H1 (cell line): ENCODE measurements at regions not wholly inside any gene's neighbourhood (a gene's known extent, or its start where the extent isn't known, plus 50 kb on each side); places are given as distances from the start of the nearest gene placed in this dataset.

Experiments used
- CTCF ChIA-PET: fragments of 300-600 bp; sonication (Branson Sonifier 250); formaldehyde crosslinking; loops from one replicate; lab custom pipeline; 2021; ENCODE audit not compliant: partially characterized antibody; lab: Charles Lee
- POLR2A ChIA-PET: fragments of 300-600 bp; sonication (Branson Sonifier 250); formaldehyde crosslinking; loops from one replicate; lab custom pipeline; 2021; ENCODE audit warnings: inconsistent platforms; ENCODE audit not compliant: partially characterized antibody; lab: Charles Lee
- DNase-seq, 2 experiments: peaks; one replicate each; pipeline versions ENCODE4 v3.0.0 to v3.0.0-alpha.2; 2010 to 2022; ENCODE audit warnings: low spot score in 2 of 2, low read depth in 1 of 2, mixed read lengths in 1 of 2
- FAIRE-seq: peaks from 2 replicates; lab custom pipeline; 2011; peaks lifted over from hg19 to GRCh38; lab: Jason Lieb, UNC
- H2AFZ ChIP-seq: 2 replicates; pipeline ENCODE4 v1.8.1; 2012; ENCODE audit warnings: low read length, inconsistent platforms
- H2AK5ac ChIP-seq: 2 replicates; pipeline ENCODE4 v1.6.1; 2013; ENCODE audit warnings: low read depth, low read length
- H2BK120ac ChIP-seq: replicated peaks from 2 replicates; pipeline ENCODE3; 2013; ENCODE audit warnings: low read depth, low read length, inconsistent platforms
- H2BK12ac ChIP-seq: 2 replicates; pipeline ENCODE4 v1.6.1; 2013; ENCODE audit warnings: low read depth, low read length
- H2BK15ac ChIP-seq: 2 replicates; pipeline ENCODE4 v1.6.1; 2013; ENCODE audit warnings: low read length
- H2BK20ac ChIP-seq: 2 replicates; pipeline ENCODE4 v1.6.1; 2013; ENCODE audit warnings: low read length
- H2BK5ac ChIP-seq: 2 replicates; pipeline ENCODE4 v1.6.1; 2013; ENCODE audit warnings: low read depth, low read length
- H3K14ac ChIP-seq: 2 replicates; pipeline ENCODE4 v1.6.1; 2013; ENCODE audit warnings: inconsistent platforms; ENCODE audit not compliant: insufficient read length
- H3K18ac ChIP-seq: 2 replicates; pipeline ENCODE4 v1.6.1; 2013; ENCODE audit warnings: low read length; ENCODE audit errors: extremely low read depth
- H3K23ac ChIP-seq: 2 replicates; pipeline ENCODE4 v1.6.1; 2013; ENCODE audit warnings: inconsistent platforms; ENCODE audit not compliant: insufficient read length
- H3K23me2 ChIP-seq: 2 replicates; pipeline ENCODE4 v1.6.1; 2013; ENCODE audit warnings: low read depth, low read length
- H3K27ac ChIP-seq: 2 replicates; pipeline ENCODE4 v1.6.1; 2011; ENCODE audit warnings: low read depth, low read length, inconsistent platforms
- H3K27me3 ChIP-seq, 4 experiments: replicated peaks in 1 of 4; 1 replicate in 1 of 4; 2 replicates in 3 of 4; pipeline versions ENCODE4 v1.6.1 to v1.8.1; 2011 to 2013; ENCODE audit warnings: low read length in 3 of 4, mild to moderate bottlenecking in 3 of 4, inconsistent platforms in 2 of 4, mixed read lengths in 2 of 4, moderate library complexity in 1 of 4; ENCODE audit not compliant: control insufficient read depth in 3 of 4, insufficient read depth in 3 of 4; ENCODE audit errors: extremely low read depth in 1 of 4
- H3K36me3 ChIP-seq, 4 experiments: 2 replicates each; pipeline versions ENCODE4 v1.6.1 to v1.8.1; 2011 to 2013; ENCODE audit warnings: mild to moderate bottlenecking in 4 of 4, low read length in 3 of 4, moderate library complexity in 2 of 4, control low read depth in 1 of 4, inconsistent platforms in 1 of 4; ENCODE audit not compliant: insufficient read depth in 4 of 4, control insufficient read depth in 2 of 4
- H3K4ac ChIP-seq: replicated peaks from 2 replicates; pipeline ENCODE3; 2013; ENCODE audit warnings: low read length, low read depth, mixed read lengths, inconsistent platforms; ENCODE audit not compliant: insufficient read length
- H3K4me1 ChIP-seq, 4 experiments: replicated peaks in 1 of 4; 1 replicate in 1 of 4; 2 replicates in 3 of 4; pipeline versions ENCODE4 v1.6.1 to v1.8.1; 2011 to 2013; ENCODE audit warnings: low read length in 3 of 4, inconsistent platforms in 2 of 4, mixed read lengths in 1 of 4; ENCODE audit not compliant: insufficient read depth in 4 of 4, control insufficient read depth in 3 of 4
- H3K4me2 ChIP-seq, 2 experiments: 2 replicates each; pipeline versions ENCODE4 v1.6.1 to v1.8.1; 2011 to 2013; ENCODE audit warnings: low read depth in 2 of 2, low read length in 2 of 2, control low read depth in 1 of 2, inconsistent platforms in 1 of 2, mild to moderate bottlenecking in 1 of 2; ENCODE audit not compliant: insufficient read depth in 1 of 2
- H3K4me3 ChIP-seq, 4 experiments: fragments of 200-600, 300-600 bp in 1 of 4; sonication (generic), shearing (Covaris generic), sonication (Bioruptor Twin) in 1 of 4; 2 replicates each; pipeline versions ENCODE4 v1.5.1 to v1.8.1; 2011 to 2016; ENCODE audit warnings: low read length in 4 of 4, low read depth in 3 of 4, control low read depth in 2 of 4, inconsistent platforms in 2 of 4, mild to moderate bottlenecking in 2 of 4, mixed read lengths in 1 of 4, moderate library complexity in 1 of 4; ENCODE audit not compliant: insufficient read depth in 2 of 4; ENCODE audit errors: extremely low read depth in 1 of 4
- H3K56ac ChIP-seq: replicated peaks from 2 replicates; pipeline ENCODE3; 2013; ENCODE audit warnings: low read depth, mild to moderate bottlenecking, mixed read lengths, low read length, inconsistent platforms; ENCODE audit not compliant: insufficient read length
- H3K79me1 ChIP-seq: 2 replicates; pipeline ENCODE4 v1.6.1; 2013; ENCODE audit warnings: low read depth, low read length, control low read depth
- H3K79me2 ChIP-seq, 2 experiments: 2 replicates each; pipeline versions ENCODE4 v1.6.1 to v1.8.1; 2012 to 2013; ENCODE audit warnings: low read length in 2 of 2, mild to moderate bottlenecking in 2 of 2, inconsistent platforms in 1 of 2; ENCODE audit not compliant: insufficient read depth in 2 of 2, control insufficient read depth in 1 of 2
- H3K9ac ChIP-seq, 4 experiments: replicated peaks in 1 of 4; 1 replicate in 1 of 4; 2 replicates in 3 of 4; pipeline versions ENCODE4 v1.6.1 to v1.8.1; 2011 to 2013; ENCODE audit warnings: low read depth in 3 of 4, low read length in 3 of 4, control low read depth in 2 of 4, mild to moderate bottlenecking in 2 of 4, moderate library complexity in 2 of 4, inconsistent platforms in 1 of 4; ENCODE audit errors: extremely low read depth in 1 of 4
- H3K9me3 ChIP-seq, 2 experiments: 2 replicates each; pipeline versions ENCODE4 v1.6.1 to v1.8.1; 2012 to 2013; ENCODE audit warnings: mild to moderate bottlenecking in 2 of 2, moderate library complexity in 2 of 2, control low read depth in 1 of 2, inconsistent platforms in 1 of 2, low read depth in 1 of 2, low read length in 1 of 2, mixed read lengths in 1 of 2; ENCODE audit not compliant: insufficient read depth in 2 of 2
- H4K20me1 ChIP-seq, 2 experiments: replicated peaks in 1 of 2; 2 replicates each; pipeline versions ENCODE3 to v1.8.1; 2011 to 2013; ENCODE audit warnings: inconsistent platforms in 2 of 2, low read length in 2 of 2, mild to moderate bottlenecking in 1 of 2; ENCODE audit not compliant: insufficient read depth in 2 of 2, control insufficient read depth in 1 of 2
- H4K5ac ChIP-seq: 2 replicates; pipeline ENCODE4 v1.6.1; 2013; ENCODE audit warnings: low read length, low read depth, mixed read lengths, inconsistent platforms; ENCODE audit not compliant: insufficient read length
- H4K8ac ChIP-seq: 2 replicates; pipeline ENCODE4 v1.8.0; 2013; ENCODE audit warnings: mild to moderate bottlenecking, moderate library complexity, low read length, inconsistent platforms; ENCODE audit not compliant: insufficient read depth; ENCODE audit errors: extremely low read depth
- H4K91ac ChIP-seq: replicated peaks from 2 replicates; pipeline ENCODE3; 2013; ENCODE audit warnings: low read length, mixed read lengths, inconsistent platforms; ENCODE audit not compliant: insufficient read length
- ASH2L ChIP-seq: fragments of 200-600, 300-600 bp; sonication (generic); IDR thresholded peaks from one replicate; pipeline ENCODE4 v1.7.1; 2017; ENCODE audit warnings: low read length
- whole genome bisulfite sequencing, 2 experiments: shearing (Covaris generic) in 1 of 2; methylation state at CpG; one replicate each; pipeline versions ENCODE4 v1.1.6 to v1.1.7; 2013 to 2015; ENCODE audit warnings: low lambda C conversion rate in 2 of 2, mixed read lengths in 2 of 2, inconsistent platforms in 1 of 2, low coverage in 1 of 2, missing lambda C conversion rate in 1 of 2; ENCODE audit not compliant: insufficient replicate concordance in 2 of 2, insufficient coverage in 1 of 2, insufficient read length in 1 of 2; ENCODE audit errors: extremely low coverage in 1 of 2, missing lambda C conversion rate in 1 of 2; 5-methylcytosine and 5-hydroxymethylcytosine counted together
- TF ChIP-seq, protein P1 (sequence below): IDR thresholded peaks from 2 replicates; pipeline ENCODE4 v1.6.1; 2012; ENCODE audit warnings: low read length, inconsistent platforms

GRCh38 chr5:51472472-51472871 lies 89.2 kb downstream of the ISL1 start:
- Histone ChIP-seq H3K23ac (no peak overlapping the region), H3K4me1 (no peaks in the 10 kb centered on the region), H3K23me2 (no peaks in the 10 kb centered on the region), H3K27ac (no peak overlapping the region), H2BK20ac (no peak overlapping the region), H3K4me3 (no peak overlapping the region), H3K27me3 (no peaks in the 10 kb centered on the region), H2BK15ac (no peak overlapping the region), H4K20me1 (no peaks in the 10 kb centered on the region), H3K4ac (no peak overlapping the region), H3K14ac (no peak overlapping the region), H3K36me3 (no peaks in the 10 kb centered on the region), H3K4me2 (no peak overlapping the region), H2AK5ac (no peak overlapping the region), H2BK120ac (no peak overlapping the region), H3K56ac (no peak overlapping the region), H3K79me2 (no peaks in the 10 kb centered on the region), H3K18ac (no peak overlapping the region), H2BK5ac (no peak overlapping the region), H4K91ac (no peak overlapping the region), H4K8ac (no peak overlapping the region), H2AFZ (no peak overlapping the region), H3K9me3 (no peaks in the 10 kb centered on the region), H3K79me1 (no peaks in the 10 kb centered on the region), H3K9ac (peak overlapping the region in 1 of 4 experiments; percentile 49; a peak in 1 of 7 replicates), H2BK12ac (no peak overlapping the region), H4K5ac (no peak overlapping the region)
- DNase-seq: no peak
- POLR2A ChIA-PET: no interaction called here
- FAIRE-seq: no peak
- CTCF ChIA-PET: interaction anchor here (0.7 kb wide), 1 partner anchor 18 kb away, joined by 3 read pairs; no protein-coding TSS in a partner anchor
- 95% methylated on average over 1 of the region's 1 CpG; no CpG with 5 or more reads in 1 of the 2 experiments for WGBS, 2 experiments
- no peak for TF ChIP-seq ASH2L
- TF ChIP-seq, protein P1, sequence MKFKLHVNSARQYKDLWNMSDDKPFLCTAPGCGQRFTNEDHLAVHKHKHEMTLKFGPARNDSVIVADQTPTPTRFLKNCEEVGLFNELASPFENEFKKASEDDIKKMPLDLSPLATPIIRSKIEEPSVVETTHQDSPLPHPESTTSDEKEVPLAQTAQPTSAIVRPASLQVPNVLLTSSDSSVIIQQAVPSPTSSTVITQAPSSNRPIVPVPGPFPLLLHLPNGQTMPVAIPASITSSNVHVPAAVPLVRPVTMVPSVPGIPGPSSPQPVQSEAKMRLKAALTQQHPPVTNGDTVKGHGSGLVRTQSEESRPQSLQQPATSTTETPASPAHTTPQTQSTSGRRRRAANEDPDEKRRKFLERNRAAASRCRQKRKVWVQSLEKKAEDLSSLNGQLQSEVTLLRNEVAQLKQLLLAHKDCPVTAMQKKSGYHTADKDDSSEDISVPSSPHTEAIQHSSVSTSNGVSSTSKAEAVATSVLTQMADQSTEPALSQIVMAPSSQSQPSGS: no peak
